K562 (cell line): ENCODE measurements at regions not wholly inside any gene's neighbourhood (a gene's known extent, or its start where the extent isn't known, plus 50 kb on each side); places are given as distances from the start of the nearest gene placed in this dataset.

Source experiments
- ATAC-seq: fragments of 200-7000 bp; cut with Tn5 transposase; 3 replicates; pipeline ENCODE4 v1.9.1; 2020; ENCODE audit warnings: moderate library complexity
- BruUV-seq: library from RNA; stranded (reverse); fragments of 400-500 nt; replicated peaks from 2 replicates; lab custom pipeline; 2021; lab: Mats Ljungman, UMichigan
- CTCF ChIA-PET: fragments of 300-600 bp; formaldehyde crosslinking; extraction: SDS; loops from one replicate; lab custom pipeline; 2021; ENCODE audit warnings: low intra/inter-chr PET ratio; lab: Yijun Ruan, JAX
- POLR2A ChIA-PET: fragments of 300-600, 350-650 bp; sonication (Branson Sonifier 250); formaldehyde crosslinking; extraction: SDS; loops from one replicate; lab custom pipeline; 2021; ENCODE audit warnings: antibody characterized with exemption, inconsistent platforms; lab: Yijun Ruan, JAX
- DNase-seq, 4 experiments: peaks; one replicate each; pipeline versions ENCODE4 v3.0.0 to v3.0.0-alpha.2; 2011 to 2018; ENCODE audit warnings: low spot score in 3 of 4, mixed read lengths in 3 of 4; ENCODE audit errors: extremely low read depth in 1 of 4
- FAIRE-seq: peaks from 2 replicates; lab custom pipeline; 2011; peaks lifted over from hg19 to GRCh38; lab: Jason Lieb, UNC
- H2AFZ ChIP-seq: 2 replicates; pipeline ENCODE4 v1.6.0; 2011; ENCODE audit warnings: low read depth, low read length, control low read depth, inconsistent platforms
- H3K27ac ChIP-seq: fragments of 200-600 bp; 3 replicates; pipeline ENCODE4 v1.8.0; 2011; ENCODE audit warnings: low read depth, mild to moderate bottlenecking, control low read depth, inconsistent platforms, low read length, moderate library complexity, mixed read lengths; ENCODE audit errors: extremely low read depth
- H3K27me3 ChIP-seq, 2 experiments: fragments of 300-600 bp in 1 of 2; 2 replicates in 1 of 2; 3 replicates in 1 of 2; pipeline versions ENCODE4 v1.6.0 to v1.8.0; 2011; ENCODE audit warnings: inconsistent platforms in 2 of 2, low read length in 2 of 2, mild to moderate bottlenecking in 1 of 2, mixed read lengths in 1 of 2, moderate library complexity in 1 of 2; ENCODE audit not compliant: control insufficient read depth in 2 of 2, insufficient read depth in 2 of 2
- H3K36me3 ChIP-seq: fragments of 300-600 bp; 3 replicates; pipeline ENCODE4 v1.8.0; 2011; ENCODE audit warnings: mild to moderate bottlenecking, low read length, inconsistent platforms; ENCODE audit not compliant: control insufficient read depth, insufficient read depth
- H3K4me1 ChIP-seq, 2 experiments: fragments of 200-600 bp in 1 of 2; replicated peaks in 1 of 2; 2 replicates in 1 of 2; 3 replicates in 1 of 2; pipeline versions ENCODE4 v1.5.1 to v1.8.0; 2011; ENCODE audit warnings: inconsistent platforms in 2 of 2, low read length in 2 of 2, mild to moderate bottlenecking in 1 of 2, mixed read lengths in 1 of 2, moderate library complexity in 1 of 2; ENCODE audit not compliant: control insufficient read depth in 2 of 2, insufficient read depth in 2 of 2
- H3K4me2 ChIP-seq: 2 replicates; pipeline ENCODE4 v1.6.1; 2011; ENCODE audit warnings: low read length, control low read depth, inconsistent platforms, mixed read lengths; ENCODE audit not compliant: insufficient read depth
- H3K4me3 ChIP-seq: fragments of 200-600 bp; sonication (generic), shearing (Covaris generic); 2 replicates; pipeline ENCODE4 v1.5.1; 2016; ENCODE audit warnings: control low read depth, inconsistent platforms
- H3K79me2 ChIP-seq: fragments of 200-600 bp; 3 replicates; pipeline ENCODE4 v1.8.0; 2011; ENCODE audit warnings: low read length, inconsistent platforms; ENCODE audit not compliant: control insufficient read depth, insufficient read depth
- H3K9ac ChIP-seq, 2 experiments: 2 replicates each; pipeline versions ENCODE4 v1.6.0 to v1.6.1; 2011; ENCODE audit warnings: low read depth in 2 of 2, low read length in 2 of 2, control low read depth in 1 of 2, inconsistent platforms in 1 of 2, mild to moderate bottlenecking in 1 of 2, mixed read lengths in 1 of 2; ENCODE audit not compliant: insufficient read depth in 1 of 2
- H3K9me1 ChIP-seq: one replicate; pipeline ENCODE4 v1.6.0; 2011; ENCODE audit warnings: inconsistent platforms, mild to moderate bottlenecking, low read length, moderate library complexity; ENCODE audit not compliant: control insufficient read depth, insufficient read depth
- H3K9me3 ChIP-seq: replicated peaks from 2 replicates; pipeline ENCODE4 v1.5.1; 2011; ENCODE audit warnings: low read depth, low read length, inconsistent platforms; ENCODE audit not compliant: control insufficient read depth, insufficient read depth
- H4K20me1 ChIP-seq: replicated peaks from 2 replicates; pipeline ENCODE4 v1.6.1; 2011; ENCODE audit warnings: low read length, inconsistent platforms, mixed read lengths; ENCODE audit not compliant: control insufficient read depth, insufficient read depth
- CBFA2T2 ChIP-seq: fragments of 450-650 bp; conservative IDR thresholded peaks from 2 replicates; pipeline ENCODE4 v1.6.1; 2017; ENCODE audit warnings: mild to moderate bottlenecking
- CBFA2T3 ChIP-seq: fragments of 450-650 bp; IDR thresholded peaks from 2 replicates; pipeline ENCODE4 v1.6.1; 2017
- CREB3 ChIP-seq: fragments of 450-650 bp; conservative IDR thresholded peaks from 2 replicates; pipeline ENCODE4 v1.6.1; 2016; ENCODE audit warnings: missing genetic modification characterization, low read depth, mild to moderate bottlenecking, missing compliant biosample characterization, moderate library complexity
- HMG20B ChIP-seq: fragments of 250-450 bp; sonication (Bioruptor Pico); IDR thresholded peaks from 2 replicates; pipeline ENCODE4 v1.5.0; 2021; ENCODE audit warnings: mild to moderate bottlenecking
- HSF4 ChIP-seq: fragments of 250-450 bp; sonication (Bioruptor Pico); IDR thresholded peaks from 2 replicates; pipeline ENCODE4 v2.1.2; 2022; ENCODE audit warnings: mild to moderate bottlenecking, moderate library complexity, borderline replicate concordance
- KDM4B ChIP-seq, 2 experiments: fragments of 450-650 bp in 1 of 2; sonication (generic) in 1 of 2; IDR thresholded peaks; 2 replicates each; pipeline ENCODE4 v1.6.1; 2016 to 2017; ENCODE audit warnings: borderline replicate concordance in 2 of 2, antibody characterized with exemption in 1 of 2, low read depth in 1 of 2, mild to moderate bottlenecking in 1 of 2
- MAZ ChIP-seq, 2 experiments: fragments of 450-650 bp in 1 of 2; sonication (generic) in 1 of 2; formaldehyde crosslinking; IDR thresholded peaks in 1 of 2; conservative IDR thresholded peaks in 1 of 2; 2 replicates each; pipeline versions ENCODE4 v1.4.0 to v1.5.0; 2020; ENCODE audit warnings: mild to moderate bottlenecking in 1 of 2, missing genetic modification reagents in 1 of 2
- MITF ChIP-seq: IDR thresholded peaks from 2 replicates; pipeline ENCODE4 v1.6.1; 2014; ENCODE audit warnings: antibody characterized with exemption
- NCOR1 ChIP-seq: fragments of 450-650 bp; IDR thresholded peaks from 2 replicates; pipeline ENCODE4 v1.6.1; 2016; ENCODE audit warnings: mild to moderate bottlenecking, moderate library complexity
- RBM14 ChIP-seq: fragments of 200-400 bp; formaldehyde crosslinking; IDR thresholded peaks from 2 replicates; pipeline ENCODE4 v1.6.1; 2018; ENCODE audit warnings: low read depth, mild to moderate bottlenecking, low read length, moderate library complexity, borderline replicate concordance; ENCODE audit not compliant: insufficient read depth
- RFX5 ChIP-seq: IDR thresholded peaks from 2 replicates; pipeline ENCODE4 v1.6.1; 2011; ENCODE audit warnings: low read depth, mild to moderate bottlenecking, improper control_type of control experiment, low read length
- SLC30A9 ChIP-seq: fragments of 250-450 bp; sonication (Bioruptor Pico); IDR thresholded peaks from 2 replicates; pipeline ENCODE4 v1.8.0; 2022; ENCODE audit warnings: mild to moderate bottlenecking, moderate library complexity
- SRSF7 ChIP-seq: fragments of 200-400 bp; formaldehyde crosslinking; optimal IDR thresholded peaks from 2 replicates; pipeline ENCODE3; 2017; ENCODE audit warnings: mild to moderate bottlenecking, low read depth, low read length
- WHSC1 ChIP-seq: IDR thresholded peaks from one replicate; pipeline ENCODE4 v1.6.1; 2012; ENCODE audit warnings: low read length, control low read depth, inconsistent platforms
- WGBS: fragments of 100-300 bp; shearing (Covaris generic); methylation state at CpG from one replicate; pipeline ENCODE4 v1.1.6; 2016; ENCODE audit warnings: low coverage, mixed read lengths; ENCODE audit not compliant: insufficient coverage; ENCODE audit errors: missing lambda C conversion rate; 5-methylcytosine and 5-hydroxymethylcytosine counted together
- in situ Hi-C: fragments of 300-500 bp; cut with MboI; formaldehyde crosslinking; loops from 4 replicates; pipeline ENCODE4 v1.15.0; 2018; ENCODE audit warnings: inconsistent platforms, mixed read lengths
- intact Hi-C: fragments of 100-400 bp; cut with micrococcal nuclease; formaldehyde crosslinking; loops from 2 replicates; pipeline ENCODE4 v1.14.2; 2022

DNA sequence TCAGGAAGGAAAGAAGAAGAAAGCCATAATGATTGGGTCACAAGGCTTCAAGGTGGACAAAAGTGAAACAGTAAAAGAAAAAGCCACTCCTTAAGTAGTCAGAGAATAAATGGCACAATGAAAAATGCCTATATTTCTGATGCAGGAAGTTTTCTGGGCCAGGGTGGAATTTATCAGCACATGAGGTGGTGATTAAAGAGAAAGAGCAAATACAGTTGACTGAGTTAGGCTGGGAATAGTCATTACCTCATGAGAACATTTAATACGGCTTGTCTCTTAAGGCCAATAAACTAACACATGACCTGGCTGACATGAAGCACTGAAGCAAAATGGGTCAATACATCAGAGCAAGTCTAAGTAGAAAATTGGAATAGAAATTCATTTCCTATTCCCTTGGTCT, 499.7 kb downstream of the TMTC2 start:
- peak overlapping the region; percentile 37; the same call in 1 of the 3 replicates for H3K27ac ChIP-seq
- CTCF ChIA-PET, result no interaction called here
- H3K9ac ChIP-seq, result peak overlapping the region in 1 of 2 experiments; percentile 31; a peak in 1 of 4 replicates
- peak overlapping the region; percentile 80 for H2AFZ ChIP-seq
- intact Hi-C loops (no loop called here), in situ Hi-C loops (no loop called here)
- BruUV-seq, result no TSS peak
- DNase-seq (no peak), ATAC-seq (no peak), FAIRE-seq (peak; percentile 26)
- no peaks in the 10 kb centered on the region for H3K4me1 ChIP-seq
- no peaks in the 10 kb centered on the region for H3K9me1 ChIP-seq
- no peak overlapping the region for H3K4me3 ChIP-seq
- H3K79me2 ChIP-seq, result no peaks in the 10 kb centered on the region
- no peak for TF ChIP-seq CBFA2T2
- TF ChIP-seq WHSC1, result no peak
- no peak for TF ChIP-seq CREB3 (tag)
- TF ChIP-seq MITF, result no peak
- TF ChIP-seq SLC30A9 (CRISPR knock-in tag), result no peak
- TF ChIP-seq NCOR1, result no peak
- no peak for TF ChIP-seq RFX5
- no peak for TF ChIP-seq HSF4 (CRISPR knock-in tag)
- no peak for TF ChIP-seq MAZ (CRISPR knock-in tag; conservative IDR thresholded peaks at IDR 0.05 in 1 of 2, IDR thresholded peaks at IDR 0.05 in 1 of 2)
- TF ChIP-seq KDM4B (IDR thresholded peaks at IDR 0.05; ENCODE audit: borderline replicate concordance in 2 of 2, low read depth in 1 of 2), result no peak
- no peak for TF ChIP-seq CBFA2T3
- TF ChIP-seq SRSF7, result no peak
- no peak for TF ChIP-seq RBM14
- no peak for TF ChIP-seq HMG20B (CRISPR knock-in tag)
- no peaks in the 10 kb centered on the region for H3K9me3 ChIP-seq
- H3K36me3 ChIP-seq, result no peaks in the 10 kb centered on the region; the same call in 2 of the 3 replicates
- POLR2A ChIA-PET, result no interaction called here
- H3K4me2 ChIP-seq, result no peak overlapping the region
- H3K27me3 ChIP-seq, result no peaks in the 10 kb centered on the region
- 43% methylated on average over 1 of the region's 1 CpG for WGBS
- no peaks in the 10 kb centered on the region for H4K20me1 ChIP-seq
